ENCODE measurements at regions not wholly inside any gene's neighbourhood (a gene's known extent, or its start where the extent isn't known, plus 50 kb on each side); places are given as distances from the start of the nearest gene placed in this dataset.

DNA sequence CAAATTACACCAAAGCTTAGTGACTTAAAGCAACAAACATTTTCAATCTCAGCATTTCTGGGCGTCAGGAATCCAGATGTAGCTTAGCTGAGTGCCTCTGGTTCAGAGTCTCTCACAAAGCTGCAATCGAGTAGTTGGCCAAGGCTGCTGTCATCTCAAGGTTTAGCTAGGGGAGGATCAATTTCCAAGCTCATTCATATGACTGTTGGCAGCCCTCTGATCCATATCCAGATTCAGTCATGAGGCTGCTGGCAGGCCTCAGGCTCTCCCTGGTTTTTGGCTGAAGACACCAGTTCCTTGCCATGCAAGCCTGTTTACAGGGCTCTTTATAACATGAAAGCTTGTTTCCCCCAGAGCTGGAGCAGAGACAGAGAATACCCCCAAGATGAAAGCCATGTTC, 419.5 kb upstream of the TLE4 start:
- TF ChIP-seq, protein P1, sequence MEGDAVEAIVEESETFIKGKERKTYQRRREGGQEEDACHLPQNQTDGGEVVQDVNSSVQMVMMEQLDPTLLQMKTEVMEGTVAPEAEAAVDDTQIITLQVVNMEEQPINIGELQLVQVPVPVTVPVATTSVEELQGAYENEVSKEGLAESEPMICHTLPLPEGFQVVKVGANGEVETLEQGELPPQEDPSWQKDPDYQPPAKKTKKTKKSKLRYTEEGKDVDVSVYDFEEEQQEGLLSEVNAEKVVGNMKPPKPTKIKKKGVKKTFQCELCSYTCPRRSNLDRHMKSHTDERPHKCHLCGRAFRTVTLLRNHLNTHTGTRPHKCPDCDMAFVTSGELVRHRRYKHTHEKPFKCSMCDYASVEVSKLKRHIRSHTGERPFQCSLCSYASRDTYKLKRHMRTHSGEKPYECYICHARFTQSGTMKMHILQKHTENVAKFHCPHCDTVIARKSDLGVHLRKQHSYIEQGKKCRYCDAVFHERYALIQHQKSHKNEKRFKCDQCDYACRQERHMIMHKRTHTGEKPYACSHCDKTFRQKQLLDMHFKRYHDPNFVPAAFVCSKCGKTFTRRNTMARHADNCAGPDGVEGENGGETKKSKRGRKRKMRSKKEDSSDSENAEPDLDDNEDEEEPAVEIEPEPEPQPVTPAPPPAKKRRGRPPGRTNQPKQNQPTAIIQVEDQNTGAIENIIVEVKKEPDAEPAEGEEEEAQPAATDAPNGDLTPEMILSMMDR (IDR thresholded peaks at IDR 0.05) = no peak
- no peak for TF ChIP-seq ZFX (IDR thresholded peaks at IDR 0.05; ENCODE audit: borderline replicate concordance)

Measured in 22Rv1 (cell line).